H54 (cell line): ENCODE measurements at regions not wholly inside any gene's neighbourhood (a gene's known extent, or its start where the extent isn't known, plus 50 kb on each side); places are given as distances from the start of the nearest gene placed in this dataset.
"Not testable (repeated sequence)": the region's sequence is repeated elsewhere in the genome, so short reads cannot be mapped to it uniquely, and the experiment has no call there.

Experiments
- DNase-seq: peaks from one replicate; pipeline ENCODE4 v3.0.0; 2011; ENCODE audit warnings: low spot score, mixed read lengths; ENCODE audit not compliant: insufficient read length
- FAIRE-seq: peaks from 3 replicates; lab custom pipeline; 2011; peaks lifted over from hg19 to GRCh38; lab: Jason Lieb, UNC
- POLR2A ChIP-seq: IDR thresholded peaks from 2 replicates; pipeline ENCODE4 v1.6.1; 2011; ENCODE audit warnings: low read depth, mild to moderate bottlenecking, low read length

DNA sequence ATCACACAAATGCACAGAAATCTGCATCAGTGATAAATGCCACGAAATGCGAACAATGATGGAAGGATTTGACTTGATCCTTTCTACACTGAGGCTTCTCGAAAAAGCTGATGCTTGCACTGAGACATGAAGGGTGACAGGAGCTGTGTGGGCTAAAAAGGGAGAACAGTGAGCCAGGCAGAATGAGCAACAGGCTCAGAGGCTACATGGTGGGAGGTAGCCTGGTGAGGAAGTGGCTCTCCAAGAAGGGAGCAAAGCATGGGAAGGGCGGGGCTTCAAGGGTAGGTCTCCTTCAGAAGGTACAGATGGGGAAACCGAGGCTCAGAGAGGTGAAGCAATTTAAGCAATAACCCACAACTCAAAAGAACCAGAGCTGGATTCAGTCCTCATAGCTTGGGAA is 82.4 kb downstream of the TRIM43 start:
- TF ChIP-seq POLR2A: no peak
- FAIRE-seq: no peak
- DNase-seq: no peak

DNA sequence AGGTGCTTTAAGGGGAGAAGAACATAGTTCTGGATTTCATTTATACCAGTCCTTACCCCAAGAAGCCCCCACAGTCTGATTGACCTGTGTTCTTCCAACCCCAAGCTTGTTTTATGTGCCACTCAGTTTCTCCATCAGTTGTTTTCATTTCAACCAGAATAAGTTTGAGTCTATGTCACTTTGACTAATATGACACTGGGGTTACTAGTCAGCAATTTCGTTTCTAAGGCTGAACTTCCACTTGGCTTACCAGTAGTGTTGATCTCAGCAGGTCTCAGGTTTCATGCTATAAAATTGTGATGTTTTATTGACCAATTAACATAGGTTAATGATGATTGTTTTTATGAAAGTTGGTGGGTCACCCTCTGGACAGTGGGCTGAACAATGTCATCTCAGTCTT is 84.8 kb downstream of the TRIM43 start:
- FAIRE-seq, DNase-seq: not testable (repeated sequence)

DNA sequence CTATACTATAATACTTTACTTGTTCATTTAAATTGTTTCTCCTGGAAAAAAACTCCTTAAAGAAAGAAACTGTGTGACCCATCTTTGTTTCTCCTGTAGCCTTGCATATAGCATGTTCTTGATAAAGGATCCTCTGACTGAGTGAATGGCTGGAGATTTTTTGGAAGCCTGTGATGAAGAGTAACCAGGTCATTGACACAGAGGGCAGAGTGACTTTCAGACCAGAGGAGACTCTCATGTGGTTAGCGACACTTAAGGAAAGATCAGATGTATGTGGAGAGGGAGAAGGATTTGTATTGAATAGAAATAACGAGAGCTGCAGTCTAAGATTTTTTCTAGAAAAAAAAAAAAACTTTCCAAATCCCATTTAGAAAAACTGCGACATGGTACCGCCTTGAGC is 85.5 kb downstream of the TRIM43 start:
- TF ChIP-seq POLR2A: no peak
- no peak for FAIRE-seq
- DNase-seq: no peak

DNA sequence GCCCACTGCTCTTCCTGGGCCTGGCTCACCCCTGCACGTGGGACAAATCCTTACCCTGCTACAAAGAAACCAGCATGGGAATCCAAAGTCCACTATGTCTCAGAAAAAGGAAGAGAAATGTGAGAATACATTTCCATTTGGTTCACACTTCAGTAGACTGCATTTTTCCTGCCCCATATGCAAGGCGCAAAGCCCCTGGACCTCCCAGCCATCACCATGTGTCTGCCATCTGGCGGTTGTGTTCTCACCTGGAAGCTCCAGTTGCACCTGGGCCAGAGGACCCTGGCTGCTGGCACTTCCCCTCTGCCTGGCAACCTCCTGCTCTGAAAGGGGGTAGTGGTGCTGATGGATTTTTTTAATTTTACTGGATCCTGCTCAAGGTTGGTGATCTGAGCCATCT is 86.0 kb downstream of the TRIM43 start:
- FAIRE-seq, DNase-seq: not testable (repeated sequence)

DNA sequence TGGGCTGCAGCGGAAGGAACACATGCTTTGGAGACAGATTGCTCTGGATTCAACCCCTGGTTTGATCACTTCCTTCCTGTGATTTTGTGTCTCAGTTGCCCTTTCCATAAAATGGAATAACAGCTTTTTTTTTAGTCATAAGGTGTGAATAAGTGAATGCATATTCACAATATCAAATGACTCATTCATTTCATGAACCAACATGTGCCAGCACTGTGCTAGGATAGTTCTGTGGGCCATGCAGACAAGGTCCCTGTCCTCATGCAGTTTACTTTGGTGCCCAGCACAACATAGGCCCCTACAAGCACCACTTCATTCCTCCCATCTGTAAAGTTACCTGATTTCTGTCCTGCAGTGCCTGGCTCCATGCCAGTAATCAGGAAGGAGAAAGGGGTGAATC is 89.4 kb downstream of the TRIM43 start:
- DNase-seq, FAIRE-seq: not testable (repeated sequence)

DNA sequence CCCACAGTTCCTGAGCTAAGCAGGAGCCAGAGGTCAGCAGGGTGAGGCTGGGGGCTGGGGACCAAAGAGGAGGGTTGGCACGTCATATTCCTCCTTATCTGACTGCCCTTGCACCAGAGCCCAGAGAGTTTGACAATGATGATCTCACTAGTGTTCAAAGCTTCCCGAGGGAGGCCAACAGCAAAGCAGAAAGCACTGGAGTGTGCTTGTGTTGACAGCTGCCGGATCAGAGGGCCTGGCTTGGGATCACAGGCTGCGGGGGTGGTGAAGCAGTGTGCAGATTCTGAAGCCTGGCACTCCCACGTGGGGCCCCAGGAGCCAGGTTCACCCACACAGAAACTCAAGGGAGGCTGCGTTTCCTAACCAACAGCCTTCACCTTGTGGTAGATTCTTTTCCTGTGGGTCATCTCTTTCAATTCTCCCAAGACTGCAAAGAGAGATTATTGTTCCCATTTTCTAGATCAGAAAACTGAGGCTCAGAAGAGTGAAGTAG is 89.8 kb downstream of the TRIM43 start:
- DNase-seq: not testable (repeated sequence)
- peak; percentile 64 for FAIRE-seq

DNA sequence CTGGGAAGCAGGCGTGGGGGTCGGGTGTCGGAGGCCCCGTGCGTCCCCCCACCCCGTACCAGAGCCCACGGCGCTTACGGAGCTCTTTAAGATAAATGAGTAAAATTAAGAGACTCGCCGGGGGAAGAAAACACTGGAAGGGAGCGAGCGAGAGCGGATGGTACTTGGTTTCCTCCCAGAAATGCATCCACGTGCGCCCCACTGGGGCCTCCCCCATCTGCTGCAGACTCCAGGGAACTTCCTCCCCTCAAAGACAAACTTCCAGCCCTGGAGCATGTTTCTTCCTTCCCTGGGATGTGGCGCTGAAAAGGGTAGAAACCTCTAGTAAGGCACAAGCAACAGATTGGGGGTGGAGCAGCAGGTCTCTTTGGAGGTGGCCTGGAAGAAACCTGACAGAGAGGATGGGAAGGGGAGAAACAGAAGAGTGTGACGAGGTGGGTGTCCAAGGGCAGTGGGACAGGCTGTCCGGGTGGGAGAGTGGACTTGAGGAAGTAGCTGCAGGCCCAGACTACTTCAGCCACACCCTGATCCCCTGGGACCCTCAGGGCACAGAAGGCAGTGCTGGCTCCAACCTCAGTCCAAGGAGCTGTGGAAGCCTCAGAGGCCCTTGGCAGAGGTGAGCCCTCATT is 91.2 kb downstream of the TRIM43 start:
- not testable (repeated sequence) for DNase-seq, FAIRE-seq

DNA sequence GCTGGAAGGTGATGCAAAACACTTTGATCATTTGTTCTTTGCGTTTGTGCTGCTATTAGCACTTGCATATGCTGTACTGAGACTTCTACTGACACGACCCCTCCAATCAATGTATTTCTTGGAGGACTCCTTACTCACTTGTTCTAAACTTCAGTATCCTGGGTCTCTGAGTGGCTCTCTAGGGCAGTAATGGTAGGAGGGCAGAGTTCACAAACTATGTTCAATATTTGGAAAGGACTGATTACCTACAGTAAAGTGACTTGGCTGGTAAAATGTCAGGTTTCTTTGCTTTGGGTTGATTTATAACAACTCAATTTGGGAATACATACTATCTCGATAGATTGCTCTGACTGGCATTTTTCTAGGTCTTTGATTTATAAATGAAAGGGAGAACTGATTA is 93.7 kb downstream of the TRIM43 start:
- TF ChIP-seq POLR2A: no peak
- DNase-seq (no peak), FAIRE-seq (no peak)

DNA sequence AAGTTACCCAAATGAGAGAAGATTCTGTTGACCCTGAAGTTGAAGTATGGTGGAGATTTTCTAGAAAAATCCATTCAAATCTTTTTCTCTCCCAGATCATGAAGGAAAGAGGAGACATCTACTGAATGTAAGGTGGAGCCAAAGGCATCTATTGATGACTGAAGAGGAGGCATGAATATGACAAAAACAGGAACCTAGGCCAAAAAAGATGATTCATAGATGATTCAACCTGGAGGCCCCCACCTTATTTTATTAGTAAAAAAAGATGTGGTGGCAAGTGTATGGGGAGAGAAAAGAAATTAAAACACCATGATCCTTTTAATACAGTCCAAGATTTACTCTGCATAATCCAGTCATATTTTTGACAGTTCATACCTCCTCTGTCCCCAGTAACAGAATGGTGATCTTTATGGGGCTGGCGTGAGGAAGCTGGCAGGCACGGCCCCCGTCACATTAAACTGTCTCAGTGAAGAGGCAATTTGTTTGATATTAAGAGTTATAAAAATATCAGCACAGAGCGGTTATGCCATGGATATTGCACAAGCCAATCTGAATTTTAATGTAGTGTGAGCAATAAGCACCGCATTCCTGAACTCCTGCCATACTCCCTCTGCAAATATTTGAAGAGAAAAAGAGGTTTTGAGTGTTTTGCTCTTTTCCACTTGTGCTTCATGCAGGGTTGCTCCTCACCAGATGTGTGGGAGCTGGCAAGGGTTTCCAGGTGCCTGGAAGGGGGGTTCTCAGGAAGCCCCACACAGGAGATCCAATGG is 94.4 kb downstream of the TRIM43 start:
- not testable (repeated sequence) for DNase-seq
- FAIRE-seq: peak; percentile 23

DNA sequence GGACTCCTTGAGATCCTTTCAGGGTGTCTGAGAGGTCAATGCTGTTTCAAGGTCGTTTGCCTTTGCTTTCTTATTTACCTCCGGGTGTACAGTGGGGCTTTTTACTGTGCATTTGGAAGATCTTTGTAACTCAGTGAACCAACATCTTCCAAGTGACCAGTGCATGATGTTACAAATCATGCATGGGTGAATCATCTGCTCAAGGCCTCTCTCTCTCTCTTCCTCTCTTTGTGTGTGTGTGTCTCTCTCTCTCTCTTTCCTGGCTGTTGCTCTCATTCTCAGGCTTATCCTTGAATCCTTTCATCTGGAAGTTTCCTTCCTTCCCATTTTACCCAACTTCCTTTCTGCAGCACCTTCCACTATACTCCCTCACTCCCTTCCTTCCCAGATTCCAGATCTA is 96.1 kb downstream of the TRIM43 start:
- FAIRE-seq (peak; percentile 89), DNase-seq (peak; percentile 23)

DNA sequence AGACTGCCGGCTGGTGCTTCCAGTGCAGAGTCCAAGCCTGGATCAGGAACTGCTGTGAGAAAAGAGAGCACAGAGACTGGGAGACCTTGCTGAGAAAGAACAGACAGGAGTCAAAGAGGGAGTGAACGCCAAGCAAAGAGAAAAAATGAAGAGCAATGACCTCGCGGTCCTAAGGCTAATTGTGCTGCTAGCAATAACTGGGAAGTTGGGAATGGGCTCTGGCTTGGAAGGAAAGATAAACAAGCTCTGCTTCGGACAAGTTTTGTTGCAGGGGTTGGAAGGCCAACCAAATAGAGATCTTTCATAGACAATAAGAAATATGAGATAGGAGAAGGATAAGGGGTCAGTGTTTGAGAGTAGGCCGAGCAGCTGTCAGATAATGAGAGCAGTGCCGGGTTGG is 99.4 kb downstream of the TRIM43 start:
- not testable (repeated sequence) for FAIRE-seq, DNase-seq

DNA sequence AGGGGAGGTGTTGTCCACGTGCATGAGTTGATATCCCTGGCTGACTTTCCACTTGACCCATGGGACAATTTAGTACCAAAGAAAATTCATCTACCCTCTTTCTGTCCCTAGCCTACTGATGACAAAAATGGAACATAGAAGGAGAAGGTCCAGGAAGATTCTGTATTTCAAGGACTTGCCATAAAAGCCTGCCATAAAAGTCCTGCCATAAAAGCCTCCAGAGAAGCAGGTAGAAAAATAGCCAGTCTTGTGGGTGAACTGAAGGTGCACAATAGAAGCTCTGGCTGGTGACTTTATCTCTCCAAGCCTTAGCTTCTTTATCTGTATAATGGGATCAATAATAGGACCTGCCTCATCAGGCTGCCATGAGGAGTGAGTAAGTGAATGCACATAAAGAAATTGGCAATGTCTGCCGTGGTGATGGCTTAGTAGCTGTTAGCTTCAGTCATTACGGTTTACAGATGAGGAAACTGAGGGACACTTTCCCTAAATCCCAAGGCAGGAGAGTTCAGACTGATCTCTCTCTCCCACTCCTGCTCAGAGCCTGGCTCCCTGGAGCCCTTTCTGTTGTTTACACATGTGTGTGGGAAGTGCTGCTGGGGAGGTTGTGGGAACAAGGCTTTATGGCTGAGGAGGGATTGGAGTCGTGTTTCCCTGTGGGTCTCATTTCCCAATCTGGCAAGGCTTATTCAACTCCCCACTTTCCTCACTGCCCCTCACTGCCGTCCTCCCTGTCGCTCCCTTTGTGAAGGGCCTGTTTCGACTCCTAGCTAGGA is 101.5 kb downstream of the TRIM43 start:
- not testable (repeated sequence) for FAIRE-seq, DNase-seq

DNA sequence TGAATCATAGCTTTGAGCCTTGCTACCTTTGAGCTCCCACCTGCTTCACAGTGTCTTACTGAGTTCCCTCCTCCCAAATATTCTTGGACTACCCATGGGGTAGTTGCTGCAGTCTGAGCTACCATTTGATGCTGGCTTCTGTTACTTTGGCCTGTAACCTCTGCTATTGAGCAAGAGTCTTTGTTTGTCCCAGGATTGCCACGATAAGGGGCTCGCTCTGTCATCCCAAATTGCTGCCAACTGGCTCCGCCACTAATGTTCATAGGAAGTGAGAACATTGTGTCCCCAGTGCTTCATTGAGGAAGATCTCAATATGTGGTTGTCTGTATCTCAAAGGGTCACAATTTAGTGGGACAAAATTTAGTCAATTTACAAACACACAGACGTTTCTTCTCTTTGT is 103.8 kb downstream of the TRIM43 start:
- DNase-seq (no peak), FAIRE-seq (no peak)
- TF ChIP-seq POLR2A: no peak

DNA sequence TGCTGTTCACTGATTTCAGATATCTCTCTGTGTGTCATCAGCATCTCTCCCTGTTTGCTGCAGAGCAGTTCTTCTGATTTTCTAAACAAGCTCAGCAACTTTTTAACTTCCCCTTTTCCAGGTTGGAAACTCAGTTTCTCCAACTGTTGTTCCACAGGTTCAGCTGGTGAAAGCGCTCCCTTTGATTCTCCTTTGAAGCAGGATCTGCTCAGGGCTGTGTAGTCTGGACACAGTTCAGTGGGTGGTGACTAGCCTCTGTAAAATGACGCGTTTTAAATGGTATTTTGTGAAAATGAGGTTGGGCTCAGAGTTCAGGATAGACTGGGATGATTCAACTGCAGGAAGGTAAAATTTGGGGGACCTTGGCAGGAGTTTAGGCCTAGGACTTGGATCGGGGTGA is 106.3 kb downstream of the TRIM43 start:
- DNase-seq (no peak), FAIRE-seq (no peak)
- no peak for TF ChIP-seq POLR2A

DNA sequence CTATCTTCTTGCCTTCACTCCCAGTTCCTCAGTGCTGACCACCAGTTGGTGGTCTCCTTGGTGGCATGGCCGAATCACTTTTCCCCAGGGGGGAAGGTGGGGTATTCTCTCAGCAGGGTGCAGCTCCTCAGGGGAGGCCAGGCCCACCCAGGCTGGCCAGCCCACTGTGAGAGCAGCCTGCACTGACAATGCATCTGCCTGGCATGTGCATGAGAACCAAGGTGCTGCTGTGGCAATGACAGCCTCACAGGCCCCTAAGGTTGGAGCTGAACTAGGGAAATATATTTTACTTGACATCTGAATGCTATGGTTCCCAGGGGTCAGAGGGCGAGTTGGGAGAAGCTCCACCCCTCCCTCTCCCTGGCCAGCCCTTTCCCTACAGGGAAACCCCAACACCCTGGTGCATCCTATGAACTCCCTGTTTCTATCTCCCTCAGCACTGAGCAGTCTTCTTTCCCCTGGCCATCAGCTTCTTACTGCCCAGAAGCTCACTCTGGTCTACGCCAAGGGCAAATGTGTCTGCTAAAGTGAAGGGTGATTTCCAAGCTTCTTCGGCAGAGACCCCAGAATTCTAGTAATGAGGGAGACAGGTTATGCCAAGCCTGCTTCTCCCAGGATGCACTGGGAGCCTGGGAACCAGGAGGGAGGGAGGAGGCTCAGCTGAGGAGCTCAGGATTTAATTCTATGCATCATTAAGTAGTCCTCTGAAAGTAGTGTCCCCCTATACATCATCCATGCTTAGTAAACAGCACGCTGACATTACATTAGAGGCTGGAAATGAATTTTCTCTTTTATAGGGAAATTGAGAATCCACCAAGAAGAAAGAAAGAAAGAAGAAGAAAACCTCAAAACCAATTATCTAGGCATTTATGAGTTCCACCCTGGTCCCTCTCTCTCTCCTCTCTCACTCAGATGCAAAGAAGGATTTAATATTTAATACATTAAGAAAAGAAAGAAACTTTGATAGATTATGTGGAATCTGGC is 107.7 kb downstream of the TRIM43 start:
- not testable (repeated sequence) for FAIRE-seq, DNase-seq
